ENCODE measurements at regions not wholly inside any gene's neighbourhood (a gene's known extent, or its start where the extent isn't known, plus 50 kb on each side); places are given as distances from the start of the nearest gene placed in this dataset.

- Histone ChIP-seq H3K9me3 (peaks cover 0 to 13% (median 8%) of the 10 kb centered on the region in 4 donors), H3K27ac (replicated peaks in 1 of 4) (no peak overlapping the region), H3K4me1 (no peaks in the 10 kb centered on the region), H3K36me3 (no peaks in the 10 kb centered on the region), H3K4me3 (no peak overlapping the region), H3K27me3 (no peaks in the 10 kb centered on the region)
- WGBS, result 88% methylated on average over 3 of the region's 3 CpGs
- TF ChIP-seq EP300 (IDR thresholded peaks at IDR 0.05) (no peak), POLR2A (IDR thresholded peaks at IDR 0.05; ENCODE audit: low read depth) (no peak), POLR2AphosphoS5 (IDR thresholded peaks at IDR 0.05) (no peak), CTCF (IDR thresholded peaks at IDR 0.05) (no peak)
- no peak for DNase-seq (ENCODE audit: extremely low spot score)
- intact Hi-C loops (cut with DNase I), result no loop called here
Measured at GRCh38 chr2:45323344-45323743, 287.7 kb downstream of the SRBD1 start.

- WGBS, result 91% methylated on average over 2 of the region's 2 CpGs
- no peaks in the 10 kb centered on the region for H3K4me1 ChIP-seq
Measured at GRCh38 chr2:45320956-45321355, 290.1 kb downstream of the SRBD1 start.

GRCh38 chr2:45319683-45320455 is 291.2 kb downstream of the SRBD1 start:
- no peaks in the 10 kb centered on the region for H3K4me1 ChIP-seq
- 92% methylated on average over 7 of the region's 7 CpGs for WGBS
- no peak overlapping the region for H3K27ac ChIP-seq (replicated peaks in 1 of 4)
- H3K36me3 ChIP-seq, result no peaks in the 10 kb centered on the region
- DNase-seq (ENCODE audit: extremely low spot score), result no peak
- no peaks in the 10 kb centered on the region for H3K27me3 ChIP-seq
- TF ChIP-seq POLR2AphosphoS5 (IDR thresholded peaks at IDR 0.05), result no peak
- no peak overlapping the region for H3K4me3 ChIP-seq
- H3K9me3 ChIP-seq, result peaks cover 0 to 13% (median 10%) of the 10 kb centered on the region in 4 donors
- intact Hi-C loops (cut with DNase I), result no loop called here

More at GRCh38 chr2:45320956-45321355, 290.1 kb downstream of the SRBD1 start:
- no peak overlapping the region for H3K4me3 ChIP-seq
- H3K9me3 ChIP-seq, result peaks cover 0 to 13% (median 10%) of the 10 kb centered on the region in 4 donors
- DNase-seq (ENCODE audit: extremely low spot score), result no peak
- H3K27me3 ChIP-seq, result no peaks in the 10 kb centered on the region
- TF ChIP-seq POLR2A (IDR thresholded peaks at IDR 0.05; ENCODE audit: low read depth) (no peak), POLR2AphosphoS5 (IDR thresholded peaks at IDR 0.05) (no peak), CTCF (IDR thresholded peaks at IDR 0.05) (no peak), EP300 (IDR thresholded peaks at IDR 0.05) (no peak)
- intact Hi-C loops (cut with DNase I), result no loop called here
- H3K27ac ChIP-seq (replicated peaks in 1 of 4), result no peak overlapping the region
- H3K36me3 ChIP-seq, result no peaks in the 10 kb centered on the region

- TF ChIP-seq POLR2AphosphoS5 (IDR thresholded peaks at IDR 0.05) (no peak), POLR2A (IDR thresholded peaks at IDR 0.05; ENCODE audit: low read depth) (no peak), CTCF (IDR thresholded peaks at IDR 0.05) (no peak), EP300 (IDR thresholded peaks at IDR 0.05) (no peak)
- intact Hi-C loops (cut with DNase I), result no loop called here
Measured at GRCh38 chr2:45318686-45319085, 292.4 kb downstream of the SRBD1 start.

GRCh38 chr2:45316576-45317338 is 294.3 kb downstream of the SRBD1 start:
- H3K27ac ChIP-seq (replicated peaks in 1 of 4), result no peak overlapping the region
- H3K27me3 ChIP-seq, result no peaks in the 10 kb centered on the region
- peaks cover 0 to 4% (median 0%) of the 10 kb centered on the region in 4 donors for H3K9me3 ChIP-seq
- TF ChIP-seq CTCF (IDR thresholded peaks at IDR 0.05) (no peak), POLR2AphosphoS5 (IDR thresholded peaks at IDR 0.05) (no peak), POLR2A (IDR thresholded peaks at IDR 0.05; ENCODE audit: low read depth) (no peak), EP300 (IDR thresholded peaks at IDR 0.05) (no peak)
- intact Hi-C loops (cut with DNase I), result no loop called here
- no peak for DNase-seq (ENCODE audit: extremely low spot score)
- no peaks in the 10 kb centered on the region for H3K36me3 ChIP-seq
- no peaks in the 10 kb centered on the region for H3K4me1 ChIP-seq
- 79% methylated on average over 10 of the region's 10 CpGs for whole genome bisulfite sequencing
- no peak overlapping the region for H3K4me3 ChIP-seq

More at GRCh38 chr2:45318686-45319085, 292.4 kb downstream of the SRBD1 start:
- 84% methylated on average over 4 of the region's 4 CpGs for WGBS
- Histone ChIP-seq H3K4me1 (no peaks in the 10 kb centered on the region), H3K27ac (replicated peaks in 1 of 4) (no peak overlapping the region), H3K36me3 (no peaks in the 10 kb centered on the region), H3K27me3 (no peaks in the 10 kb centered on the region), H3K9me3 (peaks cover 0 to 10% (median 5%) of the 10 kb centered on the region in 4 donors), H3K4me3 (no peak overlapping the region)
- DNase-seq (ENCODE audit: extremely low spot score), result no peak

All from esophagus muscularis mucosa (tissue), 4 donors.